ENCODE measurements at regions not wholly inside any gene's neighbourhood (a gene's known extent, or its start where the extent isn't known, plus 50 kb on each side); places are given as distances from the start of the nearest gene placed in this dataset.

DNA sequence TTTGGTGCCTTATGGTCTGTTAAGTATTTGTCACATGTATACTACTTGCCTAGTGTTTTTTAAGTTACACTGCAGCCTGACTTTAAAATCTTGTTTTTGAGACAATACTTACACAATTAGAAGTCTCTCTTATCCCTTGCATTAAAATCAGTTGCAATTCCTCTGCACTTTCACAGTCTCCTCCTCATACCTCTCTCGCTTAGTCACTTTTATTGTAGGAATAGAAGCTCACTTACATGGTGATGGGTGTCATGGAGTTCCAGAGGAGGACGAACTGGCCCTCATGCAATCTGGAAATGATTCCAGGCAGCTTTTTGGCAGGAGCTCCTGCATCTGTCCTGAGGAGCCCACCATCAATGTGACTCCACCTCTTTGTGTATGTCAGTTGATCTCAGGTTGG lies 238.4 kb upstream of the TBC1D5 start:
- Histone ChIP-seq H3K27ac (no peak overlapping the region), H3K27me3 (no peaks in the 10 kb centered on the region), H3K4me1 (ENCODE audit: low read depth) (peaks cover 15% of the 10 kb centered on the region), H3K36me3 (no peaks in the 10 kb centered on the region), H3K4me3 (no peak overlapping the region), H3K9me3 (ENCODE audit: low read depth) (no peaks in the 10 kb centered on the region)
- DNase-seq (ENCODE audit: low read depth in 1 of 2, low spot score in 1 of 2) = no peak
- TF ChIP-seq, protein P1, sequence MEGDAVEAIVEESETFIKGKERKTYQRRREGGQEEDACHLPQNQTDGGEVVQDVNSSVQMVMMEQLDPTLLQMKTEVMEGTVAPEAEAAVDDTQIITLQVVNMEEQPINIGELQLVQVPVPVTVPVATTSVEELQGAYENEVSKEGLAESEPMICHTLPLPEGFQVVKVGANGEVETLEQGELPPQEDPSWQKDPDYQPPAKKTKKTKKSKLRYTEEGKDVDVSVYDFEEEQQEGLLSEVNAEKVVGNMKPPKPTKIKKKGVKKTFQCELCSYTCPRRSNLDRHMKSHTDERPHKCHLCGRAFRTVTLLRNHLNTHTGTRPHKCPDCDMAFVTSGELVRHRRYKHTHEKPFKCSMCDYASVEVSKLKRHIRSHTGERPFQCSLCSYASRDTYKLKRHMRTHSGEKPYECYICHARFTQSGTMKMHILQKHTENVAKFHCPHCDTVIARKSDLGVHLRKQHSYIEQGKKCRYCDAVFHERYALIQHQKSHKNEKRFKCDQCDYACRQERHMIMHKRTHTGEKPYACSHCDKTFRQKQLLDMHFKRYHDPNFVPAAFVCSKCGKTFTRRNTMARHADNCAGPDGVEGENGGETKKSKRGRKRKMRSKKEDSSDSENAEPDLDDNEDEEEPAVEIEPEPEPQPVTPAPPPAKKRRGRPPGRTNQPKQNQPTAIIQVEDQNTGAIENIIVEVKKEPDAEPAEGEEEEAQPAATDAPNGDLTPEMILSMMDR (IDR thresholded peaks at IDR 0.05; ENCODE audit: low read depth, low read length) = no peak

DNA sequence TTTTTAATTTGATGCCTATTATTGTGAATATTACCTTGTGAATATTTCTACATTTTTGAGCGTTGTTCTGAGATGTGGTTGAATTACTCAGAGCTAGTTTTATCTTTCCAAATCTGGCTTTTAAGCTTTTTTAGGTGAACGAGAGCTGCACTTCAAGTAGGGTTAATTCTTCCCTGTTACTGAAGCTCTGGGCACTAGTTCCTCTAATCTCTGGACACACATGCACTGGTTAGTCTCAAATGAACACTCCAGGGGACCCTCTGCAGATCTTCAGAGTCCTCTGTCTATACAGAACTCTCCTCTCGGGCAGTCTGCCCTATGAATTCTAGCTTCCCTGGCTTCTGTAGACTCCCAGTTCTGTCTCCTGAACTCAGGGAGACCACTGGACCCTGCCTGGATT lies 237.5 kb upstream of the TBC1D5 start:
- DNase-seq (ENCODE audit: low read depth in 1 of 2, low spot score in 1 of 2) = peak in 1 of 2 donors; percentile 53
- TF ChIP-seq, protein P1 (IDR thresholded peaks at IDR 0.05; ENCODE audit: low read depth, low read length) = no peak
- no peaks in the 10 kb centered on the region for H3K36me3 ChIP-seq
- H3K4me1 ChIP-seq (ENCODE audit: low read depth) = peaks cover 10% of the 10 kb centered on the region
- no peak overlapping the region for H3K4me3 ChIP-seq
- H3K27ac ChIP-seq = no peak overlapping the region
- H3K27me3 ChIP-seq = no peaks in the 10 kb centered on the region
- no peaks in the 10 kb centered on the region for H3K9me3 ChIP-seq (ENCODE audit: low read depth)

DNA sequence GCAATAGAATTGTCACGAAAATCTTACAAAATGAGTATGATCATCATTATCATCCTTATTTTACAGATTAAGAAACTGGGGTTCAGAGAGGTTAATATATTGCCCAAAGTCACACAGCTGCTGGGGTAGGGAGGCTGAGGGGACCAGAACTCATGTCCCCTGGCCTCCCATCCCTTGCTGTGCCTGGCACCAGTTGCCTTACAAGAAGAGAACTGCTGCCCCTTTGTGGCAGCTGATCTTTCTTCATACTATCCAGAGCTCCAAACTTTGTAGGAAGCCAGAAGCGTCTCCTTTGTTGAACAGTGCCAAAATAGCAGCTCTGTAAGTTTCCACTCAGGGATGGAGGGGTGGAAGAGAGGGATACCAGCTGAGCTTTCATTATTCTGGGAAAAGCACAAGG lies 236.8 kb upstream of the TBC1D5 start:
- Histone ChIP-seq H3K36me3 (no peaks in the 10 kb centered on the region), H3K27me3 (no peaks in the 10 kb centered on the region), H3K4me3 (no peak overlapping the region), H3K9me3 (ENCODE audit: low read depth) (no peaks in the 10 kb centered on the region), H3K4me1 (ENCODE audit: low read depth) (peaks cover 10% of the 10 kb centered on the region), H3K27ac (no peak overlapping the region)
- DNase-seq (ENCODE audit: low read depth in 1 of 2, low spot score in 1 of 2) = peak; percentile 9 to 47
- TF ChIP-seq, protein P1 (IDR thresholded peaks at IDR 0.05; ENCODE audit: low read depth, low read length) = no peak

DNA sequence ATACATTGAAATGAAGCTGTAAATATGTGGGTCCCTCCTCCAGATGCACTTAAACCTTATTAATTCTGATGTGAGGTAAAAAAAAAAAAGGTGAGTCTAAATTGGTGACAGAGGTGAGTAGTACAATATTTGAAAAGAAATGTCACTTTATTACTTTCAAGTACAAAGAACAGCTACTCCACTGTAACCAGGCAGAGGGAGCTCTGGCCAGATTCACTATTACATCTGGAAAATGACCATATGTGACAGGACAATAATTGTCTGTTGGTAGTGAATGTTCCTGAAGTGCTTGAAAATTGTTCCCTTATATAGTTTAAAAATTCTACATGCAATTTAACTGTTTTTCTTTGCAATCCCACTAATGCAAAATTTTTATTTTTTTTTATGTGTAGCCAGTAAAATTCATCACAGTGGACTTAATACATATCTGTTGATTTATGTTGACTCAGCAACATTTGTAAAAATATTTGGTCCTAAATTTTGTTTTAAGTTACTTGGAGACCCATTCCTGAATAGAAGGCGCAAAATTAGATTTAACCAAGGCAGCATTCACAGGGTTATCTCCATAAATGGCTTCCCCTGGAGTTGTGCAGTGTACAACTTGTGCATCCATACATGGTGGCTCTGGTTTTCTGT lies 231.9 kb upstream of the TBC1D5 start:
- TF ChIP-seq, protein P1 (IDR thresholded peaks at IDR 0.05; ENCODE audit: low read depth, low read length) = peak; percentile 40
- Histone ChIP-seq H3K36me3 (no peaks in the 10 kb centered on the region), H3K4me3 (no peak overlapping the region), H3K27me3 (no peaks in the 10 kb centered on the region), H3K9me3 (ENCODE audit: low read depth) (no peaks in the 10 kb centered on the region), H3K27ac (no peak overlapping the region), H3K4me1 (ENCODE audit: low read depth) (peaks cover 19% of the 10 kb centered on the region)
- DNase-seq (ENCODE audit: low read depth in 1 of 2, low spot score in 1 of 2) = peak in 1 of 2 donors; percentile 21

DNA sequence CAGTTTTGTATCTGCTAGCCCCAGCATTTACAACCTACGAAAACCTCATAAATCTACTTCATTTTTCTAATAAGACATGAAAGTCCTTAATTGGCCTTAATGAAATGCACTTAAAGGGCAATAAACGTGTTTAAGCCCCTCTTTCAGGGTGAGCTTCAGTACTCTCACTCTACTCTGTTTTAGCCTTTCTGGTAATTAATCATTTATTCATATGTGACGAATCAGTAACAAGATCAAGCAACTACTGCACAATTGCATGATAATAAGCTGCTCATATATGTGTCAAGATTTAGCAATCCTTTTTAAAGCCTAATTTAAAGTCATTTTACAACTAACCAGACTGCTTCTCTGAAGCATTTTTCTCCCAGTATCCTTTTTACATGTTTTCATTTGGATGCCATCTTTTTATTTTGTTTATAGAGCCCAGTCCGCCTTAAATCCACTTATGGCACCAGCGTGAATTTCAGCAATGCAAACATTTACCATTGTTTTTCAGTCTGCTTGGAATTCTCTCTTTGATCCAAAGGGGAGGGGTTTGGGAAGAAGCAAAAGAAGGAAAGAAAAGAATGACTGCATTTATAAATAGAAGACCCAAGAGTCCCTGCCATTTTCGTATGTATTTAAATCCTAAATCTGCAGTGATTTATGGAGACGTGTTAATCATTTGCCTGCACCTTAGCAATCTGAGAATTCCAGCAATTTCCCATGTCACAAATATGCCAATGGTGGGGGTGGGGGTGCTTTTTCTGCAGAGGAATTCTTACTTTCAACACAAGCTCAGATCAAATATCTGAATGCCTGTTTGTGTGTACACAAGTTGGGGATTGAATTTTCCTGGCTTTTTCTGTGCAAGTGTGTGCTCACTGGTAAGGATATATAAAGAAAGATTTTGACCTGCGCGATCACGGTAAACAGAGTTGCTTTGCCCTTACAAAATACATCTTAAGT lies 230.8 kb upstream of the TBC1D5 start:
- Histone ChIP-seq H3K9me3 (ENCODE audit: low read depth) (no peaks in the 10 kb centered on the region), H3K36me3 (no peaks in the 10 kb centered on the region), H3K27me3 (no peaks in the 10 kb centered on the region), H3K4me1 (ENCODE audit: low read depth) (peaks cover 19% of the 10 kb centered on the region), H3K27ac (no peak overlapping the region), H3K4me3 (no peak overlapping the region)
- TF ChIP-seq, protein P1 (IDR thresholded peaks at IDR 0.05; ENCODE audit: low read depth, low read length) = no peak
- no peak for DNase-seq (ENCODE audit: low read depth in 1 of 2, low spot score in 1 of 2)

Data from cardiac muscle cell (in vitro differentiated cells and primary cell).